Breast epithelium (tissue), 3 donors: ENCODE measurements at regions not wholly inside any gene's neighbourhood (a gene's known extent, or its start where the extent isn't known, plus 50 kb on each side); places are given as distances from the start of the nearest gene placed in this dataset.

Experiments
- POLR2A ChIP-seq: fragments of 450-650 bp; IDR thresholded peaks from one replicate; pipeline ENCODE4 v1.6.1; 2016; ENCODE audit warnings: antibody characterized with exemption, mild to moderate bottlenecking, moderate library complexity
- POLR2AphosphoS5 ChIP-seq, 3 donors: sonication (generic); formaldehyde crosslinking; IDR thresholded peaks; one replicate each; pipeline ENCODE4 v1.6.1; 2017; ENCODE audit warnings: antibody characterized with exemption in 3 of 3
- TF ChIP-seq, protein P1 (sequence below), 3 donors: fragments of 450-650 bp; IDR thresholded peaks; one replicate each; pipeline ENCODE4 v1.5.1; 2016 to 2017; ENCODE audit warnings: antibody characterized with exemption in 3 of 3, mild to moderate bottlenecking in 3 of 3, moderate library complexity in 3 of 3

DNA sequence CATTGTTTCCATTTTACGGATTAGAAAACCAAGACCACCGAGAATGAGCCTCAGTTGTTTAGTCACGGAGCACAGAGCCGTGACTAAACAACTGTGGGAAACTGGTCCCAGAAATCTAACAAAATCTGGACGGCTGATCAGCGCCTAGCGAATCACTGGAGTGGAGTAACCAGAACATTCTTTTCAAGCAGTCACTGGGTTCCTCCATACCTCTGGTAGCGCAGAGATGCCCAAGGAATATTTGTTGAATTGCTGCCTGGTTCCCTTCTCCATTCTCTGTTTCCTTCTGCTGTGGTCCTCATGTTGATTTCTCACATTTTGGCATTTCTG lies 62.0 kb downstream of the GPX5 start:
- TF ChIP-seq, protein P1, sequence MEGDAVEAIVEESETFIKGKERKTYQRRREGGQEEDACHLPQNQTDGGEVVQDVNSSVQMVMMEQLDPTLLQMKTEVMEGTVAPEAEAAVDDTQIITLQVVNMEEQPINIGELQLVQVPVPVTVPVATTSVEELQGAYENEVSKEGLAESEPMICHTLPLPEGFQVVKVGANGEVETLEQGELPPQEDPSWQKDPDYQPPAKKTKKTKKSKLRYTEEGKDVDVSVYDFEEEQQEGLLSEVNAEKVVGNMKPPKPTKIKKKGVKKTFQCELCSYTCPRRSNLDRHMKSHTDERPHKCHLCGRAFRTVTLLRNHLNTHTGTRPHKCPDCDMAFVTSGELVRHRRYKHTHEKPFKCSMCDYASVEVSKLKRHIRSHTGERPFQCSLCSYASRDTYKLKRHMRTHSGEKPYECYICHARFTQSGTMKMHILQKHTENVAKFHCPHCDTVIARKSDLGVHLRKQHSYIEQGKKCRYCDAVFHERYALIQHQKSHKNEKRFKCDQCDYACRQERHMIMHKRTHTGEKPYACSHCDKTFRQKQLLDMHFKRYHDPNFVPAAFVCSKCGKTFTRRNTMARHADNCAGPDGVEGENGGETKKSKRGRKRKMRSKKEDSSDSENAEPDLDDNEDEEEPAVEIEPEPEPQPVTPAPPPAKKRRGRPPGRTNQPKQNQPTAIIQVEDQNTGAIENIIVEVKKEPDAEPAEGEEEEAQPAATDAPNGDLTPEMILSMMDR (IDR thresholded peaks at IDR 0.05): no peak
- TF ChIP-seq POLR2A (no peak), POLR2AphosphoS5 (IDR thresholded peaks at IDR 0.05) (no peak)
